ENCODE measurements at regions not wholly inside any gene's neighbourhood (a gene's known extent, or its start where the extent isn't known, plus 50 kb on each side); places are given as distances from the start of the nearest gene placed in this dataset.

DNA sequence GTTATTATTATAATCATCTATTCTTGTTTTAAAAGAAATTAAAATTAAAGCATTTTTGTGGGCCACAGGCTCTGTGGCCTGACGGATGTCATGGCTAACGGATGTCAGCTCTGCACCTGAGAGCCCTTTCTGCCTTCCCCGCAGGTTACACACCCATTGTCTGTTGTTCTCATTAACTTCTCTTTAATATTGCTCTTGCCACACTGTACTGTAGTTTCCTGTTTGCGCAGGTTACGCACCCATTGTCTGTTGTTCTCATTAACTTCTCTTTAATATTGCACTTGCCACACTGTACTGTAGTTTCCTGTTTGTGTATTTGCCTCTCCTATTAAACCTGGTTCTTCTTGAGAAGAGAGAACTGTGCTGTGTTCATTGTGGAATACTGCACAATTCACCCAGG is 294.4 kb upstream of the PLXNA2 start:
- Mint-ChIP-seq H3K36me3 (ENCODE audit: low read depth) (no peaks in the 10 kb centered on the region), H3K4me3 (ENCODE audit: unreplicated experiment) (no peak overlapping the region)
- no peak for DNase-seq (ENCODE audit: low spot score)

DNA sequence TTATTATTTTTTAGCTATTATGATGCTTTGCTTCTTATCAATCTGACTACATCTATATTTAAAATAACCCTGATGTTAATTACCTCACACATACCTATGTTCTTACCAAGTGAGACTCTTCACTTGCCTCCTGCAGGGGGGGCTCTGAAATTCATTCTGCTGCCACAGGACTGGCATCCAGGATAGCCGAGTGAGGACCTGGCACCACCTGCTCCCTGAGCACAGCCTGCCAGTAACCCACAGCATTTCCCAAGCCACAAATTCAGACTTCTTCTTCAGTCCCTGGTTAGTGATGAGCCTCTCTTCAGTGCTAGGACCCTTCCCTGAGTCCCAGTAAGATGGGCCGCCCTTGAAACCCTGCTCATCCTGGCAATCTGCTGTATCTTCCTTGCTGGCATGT is 296.5 kb upstream of the PLXNA2 start:
- no peak overlapping the region for H3K4me3 Mint-ChIP-seq (ENCODE audit: unreplicated experiment)

More for the DNA sequence above, 294.4 kb upstream of the PLXNA2 start:
- H3K4me1 Mint-ChIP-seq (ENCODE audit: low read depth), result peaks cover 4% of the 10 kb centered on the region
- peaks cover 15% of the 10 kb centered on the region for H3K27me3 Mint-ChIP-seq (ENCODE audit: low read depth)
- no peaks in the 10 kb centered on the region for H3K9me3 Mint-ChIP-seq (ENCODE audit: low read depth)
- H3K27ac Mint-ChIP-seq (ENCODE audit: unreplicated experiment), result no peak overlapping the region
- TF ChIP-seq CTCF (IDR thresholded peaks at IDR 0.05), result no peak

DNA sequence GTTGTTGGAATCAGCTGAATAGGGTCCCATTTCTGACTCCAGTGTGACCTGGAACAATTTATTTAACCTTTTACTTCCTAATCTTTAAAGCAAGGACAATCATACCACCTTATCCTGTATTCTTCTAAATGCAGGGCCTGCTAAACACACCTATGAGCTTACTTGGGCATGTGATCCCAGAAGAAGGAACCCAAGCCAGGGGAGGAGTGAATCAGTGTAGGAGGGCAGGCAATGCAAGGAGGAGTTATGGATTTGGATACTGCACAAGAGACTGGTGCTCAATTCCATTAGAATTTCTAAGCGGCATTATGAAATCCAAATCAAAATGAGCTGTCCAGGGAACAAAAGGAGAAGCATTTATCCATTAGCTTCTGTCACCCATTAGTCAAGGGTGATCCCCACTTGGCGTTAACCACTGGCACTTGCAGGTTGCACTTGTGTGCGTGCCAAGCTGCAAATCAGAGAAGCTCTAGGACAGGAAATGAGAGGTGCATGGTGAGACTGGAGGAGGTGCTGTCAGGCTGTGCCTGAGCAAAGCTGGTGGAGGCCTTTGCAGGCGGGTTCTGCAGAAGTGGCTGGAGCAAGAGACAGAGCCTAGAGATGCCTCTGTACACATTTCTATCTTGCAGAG is 297.2 kb upstream of the PLXNA2 start:
- TF ChIP-seq CTCF (IDR thresholded peaks at IDR 0.05), result no peak
- Mint-ChIP-seq H3K36me3 (ENCODE audit: low read depth) (no peaks in the 10 kb centered on the region), H3K4me1 (ENCODE audit: low read depth) (peaks cover under 1% of the 10 kb centered on the region), H3K9me3 (ENCODE audit: low read depth) (no peaks in the 10 kb centered on the region), H3K27ac (ENCODE audit: unreplicated experiment) (no peak overlapping the region), H3K4me3 (ENCODE audit: unreplicated experiment) (no peak overlapping the region), H3K27me3 (ENCODE audit: low read depth) (peaks cover 10% of the 10 kb centered on the region)
- DNase-seq (ENCODE audit: low spot score), result no peak

More for the DNA sequence above, 296.5 kb upstream of the PLXNA2 start:
- DNase-seq (ENCODE audit: low spot score), result no peak
- Mint-ChIP-seq H3K36me3 (ENCODE audit: low read depth) (no peaks in the 10 kb centered on the region), H3K27ac (ENCODE audit: unreplicated experiment) (no peak overlapping the region), H3K9me3 (ENCODE audit: low read depth) (no peaks in the 10 kb centered on the region), H3K4me1 (ENCODE audit: low read depth) (peaks cover 4% of the 10 kb centered on the region), H3K27me3 (ENCODE audit: low read depth) (peaks cover 10% of the 10 kb centered on the region)
- no peak for TF ChIP-seq CTCF (IDR thresholded peaks at IDR 0.05)

DNA sequence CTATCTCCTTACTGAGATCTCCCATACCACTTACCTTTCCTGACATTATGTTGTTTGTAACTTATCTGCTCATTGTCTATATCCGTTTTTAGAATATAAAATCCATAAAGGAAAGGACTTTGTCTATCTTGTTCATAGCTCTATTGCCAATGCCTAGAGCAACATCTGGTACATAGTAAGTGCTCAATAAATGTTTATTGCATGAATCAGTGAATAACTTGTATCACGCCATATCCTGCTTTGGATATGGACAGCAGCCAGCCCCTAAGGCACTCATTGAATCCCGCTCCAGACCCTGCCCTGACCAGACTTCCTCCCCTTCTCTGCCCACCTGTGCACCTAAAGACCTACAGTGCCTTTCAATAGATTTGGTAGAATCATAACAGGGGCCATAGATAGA is 298.1 kb upstream of the PLXNA2 start:
- Mint-ChIP-seq H3K9me3 (ENCODE audit: low read depth) (no peaks in the 10 kb centered on the region), H3K27ac (ENCODE audit: unreplicated experiment) (no peak overlapping the region), H3K27me3 (ENCODE audit: low read depth) (peaks cover 11% of the 10 kb centered on the region), H3K4me3 (ENCODE audit: unreplicated experiment) (no peak overlapping the region), H3K4me1 (ENCODE audit: low read depth) (no peaks in the 10 kb centered on the region), H3K36me3 (ENCODE audit: low read depth) (no peaks in the 10 kb centered on the region)
- no peak for DNase-seq (ENCODE audit: low spot score)
- no peak for TF ChIP-seq CTCF (IDR thresholded peaks at IDR 0.05)

DNA sequence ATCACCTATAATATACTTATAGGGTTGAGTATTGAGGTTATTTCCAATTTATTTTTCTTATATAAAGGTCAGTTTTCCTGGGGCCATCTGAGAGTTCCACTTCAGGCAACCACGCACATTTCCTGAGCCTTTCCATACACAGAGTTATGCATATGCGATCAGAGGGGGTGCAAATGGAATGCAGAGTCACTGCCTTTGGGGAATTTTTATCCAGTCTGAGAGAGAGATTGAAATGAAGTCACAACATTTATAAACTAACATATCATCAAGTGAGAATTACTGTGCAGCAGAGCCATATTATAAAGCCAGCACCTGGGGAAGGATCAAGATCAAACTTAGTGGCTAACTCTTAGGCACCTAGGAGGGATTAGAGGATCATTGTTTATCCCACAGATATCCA is 299.9 kb upstream of the PLXNA2 start:
- DNase-seq (ENCODE audit: low spot score), result no peak
- Mint-ChIP-seq H3K27ac (ENCODE audit: unreplicated experiment) (no peak overlapping the region), H3K27me3 (ENCODE audit: low read depth) (peaks cover 14% of the 10 kb centered on the region), H3K36me3 (ENCODE audit: low read depth) (no peaks in the 10 kb centered on the region), H3K4me1 (ENCODE audit: low read depth) (no peaks in the 10 kb centered on the region), H3K4me3 (ENCODE audit: unreplicated experiment) (no peak overlapping the region), H3K9me3 (ENCODE audit: low read depth) (no peaks in the 10 kb centered on the region)
- no peak for TF ChIP-seq CTCF (IDR thresholded peaks at IDR 0.05)
